NCI-H2227 (cell line): ENCODE measurements at regions not wholly inside any gene's neighbourhood (a gene's known extent, or its start where the extent isn't known, plus 50 kb on each side); places are given as distances from the start of the nearest gene placed in this dataset.
"Not testable (repeated sequence)": the region's sequence is repeated elsewhere in the genome, so short reads cannot be mapped to it uniquely, and the experiment has no call there.

ENCODE experiments used
- DNase-seq: peaks from one replicate; lab custom pipeline; 2025; ENCODE audit not compliant: unreplicated experiment; lab: John Stamatoyannopoulos, UW

- no peak for DNase-seq
These were observed 153.9 kb upstream of the EGLN3 start for GRCh38 chr14:34104489-34105397.

GRCh38 chr14:34103176-34103575 is 152.3 kb upstream of the EGLN3 start:
- no peak for DNase-seq

GRCh38 chr14:34099635-34100034 is 148.8 kb upstream of the EGLN3 start:
- no peak for DNase-seq

GRCh38 chr14:34098985-34099349 is 148.1 kb upstream of the EGLN3 start:
- no peak for DNase-seq

GRCh38 chr14:34098045-34098984 is 147.4 kb upstream of the EGLN3 start:
- peak; percentile 51 for DNase-seq

GRCh38 chr14:34097644-34098043 is 146.8 kb upstream of the EGLN3 start:
- no peak for DNase-seq

GRCh38 chr14:34094384-34094783 is 143.5 kb upstream of the EGLN3 start:
- DNase-seq = peak; percentile 45

- peak; percentile 78 for DNase-seq
These were observed 143.0 kb upstream of the EGLN3 start for GRCh38 chr14:34093883-34094282.

- DNase-seq = no peak
These were observed 139.6 kb upstream of the EGLN3 start for GRCh38 chr14:34090451-34090850.

GRCh38 chr14:34088914-34089313 is 138.0 kb upstream of the EGLN3 start:
- DNase-seq = no peak

- DNase-seq = no peak
These were observed 136.7 kb upstream of the EGLN3 start for GRCh38 chr14:34087571-34087970.

- no peak for DNase-seq
These were observed 135.4 kb upstream of the EGLN3 start for GRCh38 chr14:34086223-34086757.

GRCh38 chr14:34085695-34086094 is 134.8 kb upstream of the EGLN3 start:
- no peak for DNase-seq

- DNase-seq = no peak
These were observed 130.8 kb upstream of the EGLN3 start for GRCh38 chr14:34081576-34082136.

- peak; percentile 79 for DNase-seq
These were observed 130.3 kb upstream of the EGLN3 start for GRCh38 chr14:34081101-34081575.

- DNase-seq = not testable (repeated sequence)
These were observed 128.8 kb upstream of the EGLN3 start for GRCh38 chr14:34079643-34080042.

GRCh38 chr14:34078117-34078743 is 127.4 kb upstream of the EGLN3 start:
- no peak for DNase-seq

GRCh38 chr14:34075826-34076225 is 125.0 kb upstream of the EGLN3 start:
- DNase-seq = no peak

- DNase-seq = no peak
These were observed 124.3 kb upstream of the EGLN3 start for GRCh38 chr14:34075042-34075744.

- no peak for DNase-seq
These were observed 122.0 kb upstream of the EGLN3 start for GRCh38 chr14:34072921-34073320.
